Thyroid gland (tissue), 4 donors: ENCODE measurements at regions not wholly inside any gene's neighbourhood (a gene's known extent, or its start where the extent isn't known, plus 50 kb on each side); places are given as distances from the start of the nearest gene placed in this dataset. TPM values are rescaled to one million over a fixed set of nuclear protein-coding genes. Genes with fewer than 3 reads are reported as not detected.

ENCODE experiments used
- DNase-seq, 2 donors: peaks; one replicate each; pipeline ENCODE4 v3.0.0-alpha.2; 2019
- H3K27ac ChIP-seq, 3 donors: fragments of 200-600 bp; sonication (generic); 1 replicate in 2 of 3; 2 replicates in 1 of 3; pipeline ENCODE4 v1.5.1; 2016 to 2019; ENCODE audit warnings: mild to moderate bottlenecking in 1 of 3, moderate library complexity in 1 of 3
- H3K27me3 ChIP-seq: fragments of 200-600 bp; sonication (generic); one replicate; pipeline ENCODE4 v1.5.1; 2019
- H3K36me3 ChIP-seq, 2 donors: fragments of 200-600 bp; sonication (generic); one replicate each; pipeline ENCODE4 v1.5.1; 2016 to 2019
- H3K4me1 ChIP-seq, 2 donors: fragments of 200-600 bp; sonication (generic); one replicate each; pipeline ENCODE4 v1.5.1; 2017 to 2019
- H3K4me3 ChIP-seq, 3 donors: fragments of 200-600 bp; sonication (generic); replicated peaks in 1 of 3; 1 replicate in 2 of 3; 2 replicates in 1 of 3; pipeline ENCODE4 v1.5.1; 2016; ENCODE audit warnings: mild to moderate bottlenecking in 1 of 3
- H3K9me3 ChIP-seq: fragments of 200-600 bp; sonication (generic); one replicate; pipeline ENCODE4 v1.5.1; 2017
- CTCF ChIP-seq, 6 experiments: fragments of 200-600 bp in 3 of 6; fragments of 450-650 bp in 3 of 6; sonication (generic) in 3 of 6; IDR thresholded peaks; one replicate each; pipeline ENCODE4 v1.5.1; 2016 to 2019; ENCODE audit warnings: antibody characterized with exemption in 6 of 6, mild to moderate bottlenecking in 2 of 6, inconsistent platforms in 1 of 6, moderate library complexity in 1 of 6
- POLR2A ChIP-seq, 2 donors: fragments of 450-650 bp; IDR thresholded peaks; one replicate each; pipeline ENCODE4 v1.6.1; 2017; ENCODE audit warnings: antibody characterized with exemption in 2 of 2, mild to moderate bottlenecking in 2 of 2, moderate library complexity in 1 of 2
- WGBS, 2 donors: methylation state at CpG; one replicate each; pipeline ENCODE4 v1.1.5; 2017; 5-methylcytosine and 5-hydroxymethylcytosine counted together
- intact Hi-C: fragments of 100-400 bp; cut with DNase I; formaldehyde crosslinking; loops from one replicate; pipeline ENCODE4 v1.15.1; 2023
- microRNA counts, 2 donors: library from miRNA; unstranded; fragments of <30 nt; microRNA quantifications; one replicate each; lab custom pipeline; 2016 to 2017
- microRNA-seq: library from miRNA; unstranded; fragments of <30 nt; microRNA quantifications from one replicate; pipeline ENCODE4, GENCODE V29; 2016
- small RNA-seq: library from RNA; depleted of rRNA; stranded (forward); fragments of <200 nt; gene quantifications from one replicate; pipeline ENCODE3, GENCODE V24; 2016

DNA sequence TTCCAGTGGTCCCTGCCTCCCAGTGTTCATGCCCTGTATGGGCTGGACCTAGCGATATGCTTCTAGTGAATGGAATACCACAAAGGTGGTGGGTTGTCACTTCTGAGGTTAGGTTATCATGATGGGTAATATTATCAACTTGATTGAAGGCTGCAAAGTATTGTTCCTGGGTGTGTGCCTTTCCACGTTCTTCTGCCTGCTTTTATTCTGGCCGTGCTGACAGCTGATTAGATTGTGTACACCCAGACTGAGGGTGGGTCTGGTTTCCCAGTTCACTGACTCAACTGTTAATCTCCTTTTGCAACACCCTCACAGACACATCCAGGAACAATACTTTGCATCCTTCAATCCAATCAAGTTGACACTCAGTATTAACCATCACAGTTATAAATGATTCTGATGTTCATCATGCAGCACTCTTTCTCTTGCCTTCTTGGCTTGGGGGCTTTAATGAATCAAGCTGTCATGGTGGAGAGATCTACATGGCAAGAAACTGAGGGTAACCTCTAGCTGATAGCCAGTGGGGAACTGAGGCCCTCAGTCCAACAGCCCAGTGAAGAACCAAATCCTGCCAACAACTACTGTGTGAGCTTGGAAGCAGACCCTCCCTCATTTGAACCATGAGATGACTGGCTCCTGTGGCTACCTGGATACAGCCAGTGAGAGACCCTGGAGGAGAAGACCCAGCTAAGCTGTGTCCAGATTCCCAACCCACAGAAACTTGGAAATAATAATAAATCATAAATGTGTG lies 63.0 kb upstream of the CELF4 start:
- no peaks in the 10 kb centered on the region for H3K27me3 ChIP-seq
- no peaks in the 10 kb centered on the region for H3K36me3 ChIP-seq
- DNase-seq, result no peak
- TF ChIP-seq POLR2A (IDR thresholded peaks at IDR 0.05), result no peak
- no peak for TF ChIP-seq CTCF (IDR thresholded peaks at IDR 0.05)
- no peaks in the 10 kb centered on the region for H3K9me3 ChIP-seq
- H3K4me1 ChIP-seq, result no peaks in the 10 kb centered on the region
- 85 to 87% methylated on average over 3 of the region's 3 CpGs for WGBS, 2 donors
- H3K4me3 ChIP-seq, result no peak overlapping the region
- intact Hi-C loops, result no loop called here
- no peak overlapping the region for H3K27ac ChIP-seq

DNA sequence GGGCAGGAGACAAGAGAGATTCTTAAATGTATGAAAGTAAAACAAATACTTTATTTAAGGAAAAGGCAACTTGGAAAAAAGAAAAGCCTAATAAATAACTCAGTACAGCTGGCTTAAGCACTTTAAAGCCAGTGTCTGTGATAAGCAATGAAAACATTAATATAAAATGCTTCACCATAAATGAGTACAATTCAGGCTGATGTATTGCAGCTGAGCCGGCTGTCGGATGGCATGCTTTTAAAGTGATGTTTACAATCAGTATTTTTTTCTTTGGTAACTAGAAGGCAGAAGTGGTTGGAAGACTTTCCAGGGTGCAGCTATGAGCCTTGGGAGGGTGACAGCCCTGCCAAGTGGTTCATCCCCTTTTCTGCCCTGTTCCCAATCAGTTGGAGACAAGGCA lies 58.7 kb upstream of the CELF4 start:
- intact Hi-C loops, result no loop called here
- Histone ChIP-seq H3K36me3 (no peaks in the 10 kb centered on the region), H3K4me3 (no peak overlapping the region), H3K27me3 (no peaks in the 10 kb centered on the region), H3K9me3 (no peaks in the 10 kb centered on the region), H3K27ac (no peak overlapping the region), H3K4me1 (no peaks in the 10 kb centered on the region)
- WGBS, 2 donors, result 74 to 82% methylated on average over 2 of the region's 2 CpGs
- TF ChIP-seq CTCF (IDR thresholded peaks at IDR 0.05) (no peak), POLR2A (IDR thresholded peaks at IDR 0.05) (no peak)
- DNase-seq, result no peak

- H3K9me3 ChIP-seq, result no peaks in the 10 kb centered on the region
- intact Hi-C loops, result no loop called here
- no peaks in the 10 kb centered on the region for H3K27me3 ChIP-seq
- DNase-seq, result no peak
- TF ChIP-seq POLR2A (IDR thresholded peaks at IDR 0.05) (no peak), CTCF (IDR thresholded peaks at IDR 0.05) (no peak)
- no peaks in the 10 kb centered on the region for H3K4me1 ChIP-seq
- 80 to 84% methylated on average over 4 of the region's 4 CpGs for WGBS, 2 donors
- no peak overlapping the region for H3K4me3 ChIP-seq
- no peaks in the 10 kb centered on the region for H3K36me3 ChIP-seq
- no peak overlapping the region for H3K27ac ChIP-seq
These were observed 54.4 kb upstream of the CELF4 start for GRCh38 chr18:37619964-37620363.

GRCh38 chr18:37617623-37618022 lies 52.0 kb upstream of the CELF4 start:
- Histone ChIP-seq H3K27me3 (no peaks in the 10 kb centered on the region), H3K9me3 (no peaks in the 10 kb centered on the region), H3K36me3 (no peaks in the 10 kb centered on the region), H3K4me3 (no peak overlapping the region), H3K27ac (no peak overlapping the region), H3K4me1 (no peaks in the 10 kb centered on the region)
- intact Hi-C loops, result no loop called here
- no peak for TF ChIP-seq POLR2A (IDR thresholded peaks at IDR 0.05)
- no peak for TF ChIP-seq CTCF (IDR thresholded peaks at IDR 0.05)
- WGBS, 2 donors, result 49 to 66% methylated on average over 2 of the region's 2 CpGs
- DNase-seq, result no peak

MicroRNAs in the stretch of these regions (microRNA counts, 767-probe panel; counts per million panel counts)
- microRNA hsa-miR-924 (lab: Ali Mortazavi, UCI), result 0 counts per million in 2 donors

Small RNA genes in the stretch of these regions (microRNA-seq; reads per million reads assigned to microRNA genes)
- not detected for gene MIR4318
- not detected for gene MIR5583-1
- gene MIR5583-2, result not detected
- gene MIR924, result not detected

Small RNA genes in the stretch of these regions (small RNA-seq; reads per million reads assigned to genes)
- gene AC011712.1, result not detected
- not detected for gene MIR4318
- not detected for gene MIR5583-1
- gene RN7SKP182, result not detected
- not detected for gene RNU6-1242P
- not detected for gene RNU6-706P
